AG04450 (cell line): ENCODE measurements at regions not wholly inside any gene's neighbourhood (a gene's known extent, or its start where the extent isn't known, plus 50 kb on each side); places are given as distances from the start of the nearest gene placed in this dataset.

Experiments used
- CTCF ChIA-PET: fragments of 300-600, 350-600 bp; formaldehyde crosslinking; extraction: SDS; loops from one replicate; lab custom pipeline; 2022; ENCODE audit warnings: antibody characterized with exemption, inconsistent platforms; lab: Charles Lee
- POLR2A ChIA-PET: fragments of 350-600 bp; formaldehyde crosslinking; extraction: SDS; loops from one replicate; lab custom pipeline; 2021; ENCODE audit warnings: antibody characterized with exemption, inconsistent platforms; lab: Yijun Ruan, JAX
- DNase-seq: peaks from one replicate; pipeline ENCODE4 v3.0.0-alpha.2; 2011; ENCODE audit warnings: low read depth, low spot score
- H3K27ac ChIP-seq: one replicate; pipeline ENCODE4 v1.5.1; 2012; ENCODE audit warnings: low read depth, low read length, control low read depth
- H3K27me3 ChIP-seq: one replicate; pipeline ENCODE4 v1.6.0; 2012; ENCODE audit warnings: low read length; ENCODE audit not compliant: control insufficient read depth, insufficient read depth
- H3K4me3 ChIP-seq: 2 replicates; pipeline ENCODE4 v1.5.1; 2011; ENCODE audit warnings: mild to moderate bottlenecking, low read depth, low read length, control low read depth
- H3K9me3 ChIP-seq: 2 replicates; pipeline ENCODE4 v1.5.1; 2012; ENCODE audit warnings: low read length; ENCODE audit not compliant: control insufficient read depth, insufficient read depth
- TF ChIP-seq, protein P1 (sequence below): IDR thresholded peaks from 2 replicates; pipeline ENCODE4 v1.5.1; 2011; ENCODE audit warnings: low read depth, low read length, control low read depth, inconsistent platforms

DNA sequence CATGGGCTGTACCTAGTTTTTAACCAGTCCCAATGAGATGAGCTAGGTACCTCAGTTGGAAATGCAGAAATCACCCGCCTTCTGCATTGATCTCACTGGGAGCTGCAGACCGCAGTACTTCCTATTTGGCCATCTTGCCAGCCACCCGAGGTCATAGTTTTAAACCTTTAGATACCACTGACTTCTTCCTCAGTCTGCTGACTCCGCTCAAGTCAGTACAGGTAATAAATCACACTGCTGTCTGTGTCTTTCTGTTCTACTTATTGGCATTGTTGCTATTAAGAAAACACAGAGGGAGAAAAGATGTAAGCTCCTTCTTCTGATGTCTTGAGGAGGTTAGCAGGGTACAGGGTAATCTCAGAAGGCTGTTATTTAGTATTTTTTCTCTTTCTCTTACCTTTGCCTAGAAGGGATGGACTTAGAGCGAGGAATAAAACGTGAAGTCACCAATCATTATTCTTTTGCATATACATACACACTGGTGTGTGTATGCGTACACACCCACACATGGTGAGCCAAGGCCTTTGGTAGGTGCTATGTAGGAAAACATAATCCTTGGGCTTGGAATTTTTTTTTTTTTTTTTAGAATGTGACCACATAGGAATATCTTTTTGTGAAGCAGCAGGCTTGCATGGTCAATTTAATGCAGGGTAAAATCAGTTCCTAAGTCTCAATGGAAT is 197.2 kb downstream of the EDEM1 start:
- Histone ChIP-seq H3K27ac (no peak overlapping the region), H3K9me3 (no peaks in the 10 kb centered on the region), H3K27me3 (no peaks in the 10 kb centered on the region), H3K4me3 (no peak overlapping the region)
- ChIA-PET CTCF (no interaction called here), POLR2A (no interaction called here)
- TF ChIP-seq, protein P1, sequence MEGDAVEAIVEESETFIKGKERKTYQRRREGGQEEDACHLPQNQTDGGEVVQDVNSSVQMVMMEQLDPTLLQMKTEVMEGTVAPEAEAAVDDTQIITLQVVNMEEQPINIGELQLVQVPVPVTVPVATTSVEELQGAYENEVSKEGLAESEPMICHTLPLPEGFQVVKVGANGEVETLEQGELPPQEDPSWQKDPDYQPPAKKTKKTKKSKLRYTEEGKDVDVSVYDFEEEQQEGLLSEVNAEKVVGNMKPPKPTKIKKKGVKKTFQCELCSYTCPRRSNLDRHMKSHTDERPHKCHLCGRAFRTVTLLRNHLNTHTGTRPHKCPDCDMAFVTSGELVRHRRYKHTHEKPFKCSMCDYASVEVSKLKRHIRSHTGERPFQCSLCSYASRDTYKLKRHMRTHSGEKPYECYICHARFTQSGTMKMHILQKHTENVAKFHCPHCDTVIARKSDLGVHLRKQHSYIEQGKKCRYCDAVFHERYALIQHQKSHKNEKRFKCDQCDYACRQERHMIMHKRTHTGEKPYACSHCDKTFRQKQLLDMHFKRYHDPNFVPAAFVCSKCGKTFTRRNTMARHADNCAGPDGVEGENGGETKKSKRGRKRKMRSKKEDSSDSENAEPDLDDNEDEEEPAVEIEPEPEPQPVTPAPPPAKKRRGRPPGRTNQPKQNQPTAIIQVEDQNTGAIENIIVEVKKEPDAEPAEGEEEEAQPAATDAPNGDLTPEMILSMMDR = no peak
- no peak for DNase-seq

GRCh38 chr3:5388091-5388490 is 200.6 kb downstream of the EDEM1 start:
- Histone ChIP-seq H3K4me3 (no peak overlapping the region), H3K9me3 (no peaks in the 10 kb centered on the region), H3K27me3 (no peaks in the 10 kb centered on the region), H3K27ac (no peak overlapping the region)
- CTCF ChIA-PET = no interaction called here
- DNase-seq = no peak
- TF ChIP-seq, protein P1 = no peak
- POLR2A ChIA-PET = no interaction called here

DNA sequence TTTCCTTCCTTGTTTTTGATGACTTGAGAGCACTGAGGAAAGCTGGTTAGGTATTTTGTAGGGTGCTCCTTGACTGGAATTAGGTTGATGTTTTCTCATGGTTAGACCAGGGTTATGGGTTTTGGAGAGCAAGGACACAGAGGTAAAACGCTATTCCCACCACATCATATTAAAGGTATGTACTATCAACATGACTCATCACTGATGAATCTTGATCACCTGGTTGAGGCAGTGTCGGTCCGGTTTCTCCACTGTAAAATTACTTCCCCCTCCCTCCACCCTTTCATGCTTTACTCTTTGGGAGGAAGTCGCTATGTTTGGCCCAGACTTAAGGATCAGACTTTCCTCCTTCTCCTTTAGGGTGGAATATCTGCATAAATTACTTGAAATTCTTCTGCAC is 201.6 kb downstream of the EDEM1 start:
- no peaks in the 10 kb centered on the region for H3K9me3 ChIP-seq
- no peak overlapping the region for H3K27ac ChIP-seq
- ChIA-PET CTCF (no interaction called here), POLR2A (no interaction called here)
- H3K4me3 ChIP-seq = no peak overlapping the region
- no peaks in the 10 kb centered on the region for H3K27me3 ChIP-seq
- DNase-seq = no peak
- TF ChIP-seq, protein P1 = no peak

DNA sequence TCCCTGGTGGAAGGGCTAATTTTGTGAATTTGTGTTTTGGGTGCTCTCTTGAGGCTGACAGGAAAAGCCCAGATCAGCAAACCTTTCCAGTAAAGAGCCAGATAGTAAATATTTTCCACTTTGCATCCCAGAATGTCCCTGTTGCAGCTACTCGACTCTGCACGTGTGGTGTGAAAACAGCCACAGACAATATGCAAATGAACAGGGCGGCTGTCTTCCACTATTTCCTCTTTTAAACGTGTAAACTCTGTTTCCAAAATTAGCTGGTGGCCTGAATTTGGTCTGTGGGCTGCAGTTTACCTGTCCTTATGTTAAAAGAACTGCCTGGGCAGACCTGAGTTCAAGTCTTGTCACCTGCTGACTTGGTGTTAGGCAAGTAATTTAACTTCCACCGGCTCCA is 202.7 kb downstream of the EDEM1 start:
- H3K4me3 ChIP-seq = no peak overlapping the region
- CTCF ChIA-PET = no interaction called here
- DNase-seq = no peak
- no peaks in the 10 kb centered on the region for H3K27me3 ChIP-seq
- POLR2A ChIA-PET = no interaction called here
- no peak overlapping the region for H3K27ac ChIP-seq
- H3K9me3 ChIP-seq = no peaks in the 10 kb centered on the region
- TF ChIP-seq, protein P1 = no peak

DNA sequence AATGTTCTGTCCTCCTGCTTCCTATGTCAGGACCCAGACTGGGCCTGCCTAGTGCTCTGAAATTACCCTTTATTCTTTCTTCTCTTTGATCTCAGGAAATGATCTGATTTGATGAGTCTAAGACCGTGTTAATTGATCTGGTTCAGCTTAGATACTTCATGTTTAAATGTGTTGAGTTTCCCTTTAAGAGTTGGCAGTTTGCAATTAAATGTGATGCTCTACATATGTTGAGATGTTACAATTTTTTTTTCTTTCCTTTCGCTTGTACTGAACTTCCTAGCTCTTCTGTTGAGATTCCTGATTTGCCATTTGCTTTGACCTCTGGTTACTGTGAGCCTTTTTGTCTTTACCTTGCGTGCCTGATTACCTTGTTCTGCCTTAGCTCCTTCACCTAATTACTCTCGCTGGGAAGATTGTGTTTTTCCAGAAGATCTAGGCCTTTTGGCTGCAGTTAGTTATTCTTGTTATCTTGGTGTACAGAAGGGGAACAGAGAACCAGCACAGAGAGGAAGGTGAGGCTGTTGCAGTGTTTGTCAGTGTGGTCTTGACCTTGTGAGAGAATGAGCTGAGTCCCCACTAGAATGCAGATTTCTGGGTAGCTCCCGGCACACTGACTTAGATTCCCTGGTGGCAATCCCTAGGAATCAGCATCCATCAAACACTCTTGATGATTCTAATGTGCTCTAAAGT is 203.6 kb downstream of the EDEM1 start:
- Histone ChIP-seq H3K9me3 (no peaks in the 10 kb centered on the region), H3K4me3 (no peak overlapping the region), H3K27ac (no peak overlapping the region), H3K27me3 (no peaks in the 10 kb centered on the region)
- CTCF ChIA-PET = no interaction called here
- no peak for DNase-seq
- POLR2A ChIA-PET = no interaction called here
- TF ChIP-seq, protein P1 = no peak
